SHP77 (cell line): ENCODE measurements at regions not wholly inside any gene's neighbourhood (a gene's known extent, or its start where the extent isn't known, plus 50 kb on each side); places are given as distances from the start of the nearest gene placed in this dataset.

Experiments used
- DNase-seq, 2 experiments: peaks; one replicate each; lab custom pipeline; 2025; lab: John Stamatoyannopoulos, UW

DNA sequence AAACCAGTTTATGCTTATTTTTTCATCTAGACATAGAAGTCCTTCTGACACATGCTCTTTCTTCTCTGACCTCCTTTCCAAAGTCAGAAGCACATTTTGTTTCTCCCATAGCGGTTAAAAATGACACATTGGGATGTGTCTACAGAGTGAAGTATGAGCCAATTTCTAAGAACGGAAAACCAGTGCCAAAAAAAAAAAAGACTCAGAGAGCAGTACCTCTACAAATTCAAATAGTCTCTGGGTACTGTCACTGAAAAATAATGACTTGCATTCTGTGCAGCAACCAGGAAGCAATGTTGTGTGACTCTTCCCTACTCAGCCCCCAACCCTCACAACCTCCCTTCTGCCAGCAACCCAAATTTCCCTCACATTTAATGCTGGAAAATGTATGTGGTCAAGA lies 145.5 kb upstream of the PMFBP1 start:
- no peak for DNase-seq

DNA sequence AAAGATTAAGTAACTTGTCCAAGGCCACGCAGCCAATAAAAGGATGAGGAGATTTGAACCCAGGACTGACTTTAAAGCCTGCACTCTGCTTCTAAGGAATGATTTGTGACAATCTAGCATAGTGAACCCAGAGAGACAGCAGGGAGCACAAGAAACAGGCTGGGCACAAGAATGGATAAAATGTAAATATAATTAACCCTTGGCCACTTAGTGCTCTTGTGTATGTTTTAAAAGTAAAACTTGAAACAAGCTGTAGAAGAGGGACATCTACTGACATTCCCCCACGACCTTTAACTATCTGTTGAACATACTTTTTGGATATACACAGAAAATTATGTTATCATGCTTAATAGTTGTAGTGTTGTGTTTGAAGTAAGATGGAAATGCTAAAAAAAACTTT lies 141.9 kb upstream of the PMFBP1 start:
- DNase-seq: no peak

DNA sequence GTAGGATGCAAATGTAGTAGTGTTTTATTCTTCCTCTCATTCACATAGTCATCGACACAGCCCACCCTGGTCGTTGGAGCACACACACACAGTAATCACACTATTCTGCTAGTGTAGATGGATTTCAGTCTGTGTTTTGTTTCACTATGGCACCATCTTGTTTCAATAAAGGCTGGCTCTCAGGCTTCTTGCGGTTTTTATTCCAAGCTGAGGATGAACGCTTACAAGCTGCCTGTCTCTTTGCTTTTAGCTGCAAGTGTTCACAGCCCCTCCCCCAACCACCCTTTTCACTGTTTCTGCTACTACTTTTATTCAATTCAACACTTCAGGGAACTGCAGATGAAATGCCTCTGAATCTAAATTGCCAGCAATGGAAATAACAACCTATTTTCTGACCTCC lies 140.9 kb upstream of the PMFBP1 start:
- DNase-seq: no peak

DNA sequence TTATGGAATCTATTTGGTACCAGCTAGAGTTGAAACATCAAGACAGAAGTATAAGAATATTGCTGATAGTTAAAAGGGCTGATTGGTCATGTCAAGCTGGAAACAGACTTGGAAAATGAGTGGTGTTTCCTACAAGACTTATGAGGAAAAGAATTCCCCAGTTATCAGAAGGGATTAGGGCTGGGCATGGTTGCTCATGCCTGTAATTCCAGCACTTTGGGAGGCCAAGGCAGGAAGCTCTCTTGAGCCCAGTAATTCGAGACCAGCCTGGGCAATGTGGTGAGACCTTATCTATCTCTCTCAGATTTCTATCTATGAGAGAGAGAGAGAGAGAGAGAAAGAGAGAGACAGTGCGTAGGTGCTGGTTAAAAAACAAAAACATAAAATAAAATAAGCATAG lies 139.5 kb upstream of the PMFBP1 start:
- no peak for DNase-seq

DNA sequence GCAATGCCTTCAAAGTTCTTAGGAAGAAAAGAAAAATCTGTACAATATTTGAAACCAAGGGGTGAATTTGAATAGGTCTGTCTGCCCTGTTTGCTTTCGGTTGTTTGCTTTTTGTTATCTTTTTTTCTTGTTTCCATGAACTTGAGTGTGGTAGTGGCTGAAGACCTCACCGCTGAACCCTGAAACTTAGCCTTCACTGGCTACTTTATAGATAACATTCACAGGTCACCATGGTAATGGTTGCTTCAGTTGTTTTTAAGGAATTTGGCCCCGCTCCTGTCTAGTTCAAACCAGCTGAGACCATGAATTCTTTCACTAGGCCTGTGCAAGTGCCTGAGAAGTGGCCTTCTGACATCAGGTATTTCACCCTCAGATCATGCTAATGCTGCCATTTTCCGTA lies 137.0 kb upstream of the PMFBP1 start:
- no peak for DNase-seq

GRCh38 chr16:72308396-72308795 lies 136.4 kb upstream of the PMFBP1 start:
- DNase-seq: no peak

GRCh38 chr16:72302332-72302731 lies 130.4 kb upstream of the PMFBP1 start:
- no peak for DNase-seq

DNA sequence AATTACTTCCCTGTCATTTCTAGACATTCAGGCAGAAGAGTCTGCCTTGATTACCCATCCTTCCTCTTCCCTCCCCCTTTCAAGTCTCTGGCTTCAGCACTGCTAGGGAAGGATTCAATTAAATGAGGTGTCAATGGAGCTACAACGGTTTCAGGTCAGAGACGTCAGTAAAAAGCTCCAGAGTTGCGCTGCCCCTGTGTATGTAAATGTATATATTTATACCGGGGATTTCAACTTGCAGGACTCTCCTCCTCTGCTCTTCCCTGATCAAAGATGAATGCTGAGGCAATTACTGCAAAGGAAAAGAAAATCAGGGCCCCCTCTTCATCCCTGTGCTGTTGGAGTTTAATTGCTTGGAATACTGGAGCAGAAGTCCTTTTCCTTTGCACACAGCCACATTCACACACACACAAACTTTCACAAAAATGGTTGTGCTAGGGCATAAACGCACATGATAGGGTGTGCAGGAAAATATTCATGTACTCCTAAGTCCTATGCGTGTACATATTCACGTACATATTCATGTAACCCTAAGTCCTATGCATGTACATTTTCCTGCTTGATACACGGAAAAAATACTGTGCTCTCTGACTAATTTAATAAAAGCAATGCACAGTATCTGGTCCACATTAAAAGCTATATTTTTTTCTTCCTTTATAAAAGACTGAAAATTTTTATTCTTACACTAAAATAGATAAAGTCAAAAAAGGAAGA lies 129.7 kb upstream of the PMFBP1 start:
- no peak for DNase-seq

- DNase-seq: no peak
Observed at GRCh38 chr16:72300892-72301291, 128.9 kb upstream of the PMFBP1 start.

GRCh38 chr16:72299684-72300243 lies 127.8 kb upstream of the PMFBP1 start:
- DNase-seq: no peak

DNA sequence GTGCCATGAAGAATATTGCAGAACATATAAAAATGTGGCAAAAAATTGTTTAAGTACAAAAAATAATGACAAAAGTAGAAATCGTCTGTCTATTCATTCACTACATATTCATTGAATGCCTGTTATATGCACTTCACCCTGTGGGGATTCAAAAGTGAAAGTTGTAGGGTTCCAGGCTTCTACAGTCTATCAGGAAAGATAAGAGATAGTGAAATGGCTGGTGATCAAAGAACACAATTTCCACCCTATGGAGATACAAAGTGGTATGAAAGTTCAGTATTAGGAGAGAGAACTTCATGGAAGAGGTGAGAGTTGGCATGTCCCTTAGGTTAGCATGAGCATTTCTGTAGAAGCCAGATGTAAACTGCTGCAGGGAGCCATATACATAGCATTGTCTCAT lies 127.0 kb upstream of the PMFBP1 start:
- no peak for DNase-seq

DNA sequence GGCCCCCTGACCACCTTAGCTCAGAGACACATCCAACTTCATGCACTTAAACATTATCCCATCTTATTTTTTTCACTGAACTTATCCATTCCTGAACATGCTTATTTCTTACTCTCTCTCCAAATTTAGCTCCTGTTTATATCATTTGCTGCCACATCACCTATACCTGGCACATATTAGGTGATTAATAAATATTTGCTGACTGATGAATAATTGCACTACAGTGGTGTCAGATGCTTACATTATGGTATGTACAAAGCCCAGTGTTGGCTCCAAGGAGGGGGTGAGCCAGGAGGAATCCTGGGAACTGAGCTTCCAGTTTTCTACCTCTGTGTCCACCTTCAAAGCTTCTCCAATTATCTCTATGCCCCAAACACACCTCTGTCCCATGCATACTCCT lies 124.0 kb upstream of the PMFBP1 start:
- DNase-seq: no peak

GRCh38 chr16:72291531-72291981 lies 119.6 kb upstream of the PMFBP1 start:
- DNase-seq: no peak

GRCh38 chr16:72291121-72291520 lies 119.2 kb upstream of the PMFBP1 start:
- no peak for DNase-seq

GRCh38 chr16:72287649-72288048 lies 115.7 kb upstream of the PMFBP1 start:
- DNase-seq: no peak

GRCh38 chr16:72286936-72287620 lies 115.1 kb upstream of the PMFBP1 start:
- DNase-seq: no peak

- DNase-seq: no peak
Observed at GRCh38 chr16:72285728-72286127, 113.8 kb upstream of the PMFBP1 start.

DNA sequence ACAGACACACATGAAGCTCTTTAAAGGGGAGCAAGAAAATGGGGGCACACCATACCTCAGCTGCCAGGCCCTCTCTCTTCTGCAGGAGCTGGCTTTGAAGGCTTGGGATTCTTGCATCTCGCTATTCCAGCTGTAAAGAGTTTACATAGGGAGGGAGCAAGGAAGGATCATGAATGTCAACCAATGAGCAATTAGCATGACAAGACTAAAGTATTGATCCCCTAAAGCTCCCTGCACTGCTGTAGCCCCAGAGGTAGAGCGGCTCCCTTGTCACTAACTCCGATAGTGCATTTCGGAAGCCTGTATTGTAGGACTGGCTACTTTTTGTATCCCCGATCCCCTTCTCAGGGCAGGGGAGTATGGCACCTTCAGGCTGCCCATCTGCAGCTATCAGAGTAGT lies 113.4 kb upstream of the PMFBP1 start:
- no peak for DNase-seq

DNA sequence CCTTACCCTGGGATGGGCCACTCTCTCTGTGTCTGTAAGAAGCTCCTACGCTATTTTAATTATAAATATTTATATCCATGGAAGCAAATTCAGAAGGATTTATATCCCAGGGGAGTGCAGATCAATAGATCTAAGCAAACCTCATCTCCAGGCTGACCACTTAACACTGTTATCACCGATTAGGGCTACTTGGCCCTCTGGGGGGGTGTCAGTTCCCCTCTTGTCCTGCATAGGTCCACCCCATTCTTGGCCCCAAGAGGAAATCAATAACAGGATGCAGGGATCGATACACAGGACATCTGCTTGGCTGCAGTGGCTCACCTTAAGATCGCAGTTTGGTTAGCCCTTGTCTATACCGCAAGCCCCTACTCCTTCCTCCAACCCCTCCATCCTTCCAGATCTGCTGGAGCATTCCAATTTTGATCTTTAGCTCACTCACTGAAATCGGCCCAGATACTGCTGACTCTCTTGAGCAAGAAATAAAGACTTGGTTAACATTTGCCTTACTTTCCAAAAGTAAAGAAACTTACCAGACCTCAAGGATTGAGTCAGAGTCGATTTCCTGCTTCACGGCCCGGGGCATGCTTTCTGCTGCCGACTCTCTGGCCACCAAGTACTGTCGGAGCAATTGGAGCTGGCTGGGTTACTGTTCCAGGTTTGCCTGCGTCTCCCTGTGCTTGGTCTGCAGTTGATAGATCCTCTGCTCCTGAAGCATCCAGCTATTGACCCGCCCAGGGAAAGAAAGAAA lies 112.3 kb upstream of the PMFBP1 start:
- DNase-seq: no peak

GRCh38 chr16:72282362-72282761 lies 110.4 kb upstream of the PMFBP1 start:
- no peak for DNase-seq

DNA sequence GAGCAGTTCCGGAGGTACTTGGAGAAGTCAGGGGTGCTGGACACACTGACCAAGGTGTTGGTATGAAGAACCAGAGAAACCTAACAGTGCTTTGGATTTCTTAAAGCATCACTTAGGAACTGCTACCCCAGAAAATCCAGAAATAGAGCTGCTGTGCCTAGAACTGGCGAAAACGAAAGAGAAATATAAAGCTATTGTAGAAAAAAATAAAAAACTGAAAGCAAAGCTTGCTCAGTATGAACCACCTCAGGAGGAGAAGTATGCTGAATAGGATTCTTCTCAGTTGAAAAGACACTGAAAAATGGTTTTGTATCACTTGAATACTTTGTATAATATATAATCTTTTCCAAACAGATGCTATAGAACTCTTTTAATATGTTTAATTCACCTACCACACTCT lies 106.3 kb upstream of the PMFBP1 start:
- DNase-seq: no peak

DNA sequence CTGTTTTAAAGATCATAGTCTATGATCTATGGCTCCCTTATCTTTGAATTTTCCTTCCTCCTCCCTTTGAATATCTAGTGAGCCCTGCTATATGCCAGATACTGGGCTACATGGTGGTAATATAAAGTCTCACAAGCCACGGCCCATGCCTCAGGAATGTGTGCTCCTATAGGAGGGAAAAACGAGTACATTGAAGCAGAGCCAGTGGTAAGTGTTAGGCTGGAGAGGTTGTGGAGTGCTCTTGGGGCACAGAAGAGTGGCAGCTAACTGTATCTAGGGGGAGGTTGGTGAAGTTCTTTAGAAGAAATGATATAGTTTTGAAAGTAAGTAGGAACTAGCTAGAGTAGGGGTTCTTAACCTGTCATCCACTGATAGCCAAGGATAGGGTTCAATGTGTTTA lies 105.8 kb upstream of the PMFBP1 start:
- no peak for DNase-seq
